Large intestine (tissue), 3 donors: ENCODE measurements at regions not wholly inside any gene's neighbourhood (a gene's known extent, or its start where the extent isn't known, plus 50 kb on each side); places are given as distances from the start of the nearest gene placed in this dataset.
"Not testable (repeated sequence)": the region's sequence is repeated elsewhere in the genome, so short reads cannot be mapped to it uniquely, and the experiment has no call there.

ENCODE experiments used
- DNase-seq, 2 donors: peaks; one replicate each; pipeline versions ENCODE4 v3.0.0 to v3.0.0-alpha.2; 2013
- H3K27ac ChIP-seq: one replicate; pipeline ENCODE4 v1.5.1; 2013; ENCODE audit warnings: low read length
- H3K27me3 ChIP-seq: 2 replicates; pipeline ENCODE4 v1.6.1; 2013; ENCODE audit warnings: low read length; ENCODE audit not compliant: control insufficient read depth, insufficient read depth
- H3K36me3 ChIP-seq: 2 replicates; pipeline ENCODE4 v1.6.1; 2013; ENCODE audit warnings: low read length; ENCODE audit not compliant: control insufficient read depth, insufficient read depth
- H3K4me1 ChIP-seq: one replicate; pipeline ENCODE4 v1.6.1; 2013; ENCODE audit warnings: low read length; ENCODE audit not compliant: control insufficient read depth, insufficient read depth
- H3K4me3 ChIP-seq: one replicate; pipeline ENCODE4 v1.5.1; 2013; ENCODE audit warnings: low read length
- H3K9me3 ChIP-seq: one replicate; pipeline ENCODE4 v1.6.1; 2013; ENCODE audit warnings: mild to moderate bottlenecking, low read depth, low read length, moderate library complexity; ENCODE audit not compliant: control insufficient read depth
- WGBS: methylation state at CpG from one replicate; pipeline ENCODE4 v1.1.5; 2013; ENCODE audit warnings: low lambda C conversion rate; ENCODE audit not compliant: insufficient coverage; 5-methylcytosine and 5-hydroxymethylcytosine counted together

- WGBS: no CpG with 5 or more reads among the region's 12 CpGs
- H3K4me3 ChIP-seq, H3K36me3 ChIP-seq, H3K4me1 ChIP-seq, DNase-seq, H3K27me3 ChIP-seq, H3K27ac ChIP-seq: not testable (repeated sequence)
- H3K9me3 ChIP-seq: peaks cover 18% of the 10 kb centered on the region
These were observed 185.5 kb upstream of the GOLGA6L22 start for GRCh38 chr15:22273185-22273584.

GRCh38 chr15:22274376-22274775 is 184.3 kb upstream of the GOLGA6L22 start:
- WGBS: 40% methylated on average over 1 of the region's 2 CpGs
- H3K36me3 ChIP-seq, DNase-seq, H3K27ac ChIP-seq, H3K27me3 ChIP-seq, H3K4me3 ChIP-seq, H3K4me1 ChIP-seq: not testable (repeated sequence)
- peaks cover 17% of the 10 kb centered on the region for H3K9me3 ChIP-seq

GRCh38 chr15:22280770-22281169 is 177.9 kb upstream of the GOLGA6L22 start:
- H3K4me3 ChIP-seq, H3K36me3 ChIP-seq, DNase-seq, H3K4me1 ChIP-seq, H3K9me3 ChIP-seq, H3K27me3 ChIP-seq, H3K27ac ChIP-seq: not testable (repeated sequence)
- no CpG with 5 or more reads among the region's 4 CpGs for WGBS

GRCh38 chr15:22282794-22283533 is 175.7 kb upstream of the GOLGA6L22 start:
- not testable (repeated sequence) for H3K27me3 ChIP-seq, H3K4me3 ChIP-seq, H3K9me3 ChIP-seq, H3K27ac ChIP-seq, H3K4me1 ChIP-seq, H3K36me3 ChIP-seq, DNase-seq
- 57% methylated on average over 1 of the region's 13 CpGs for WGBS

GRCh38 chr15:22284795-22285420 is 173.8 kb upstream of the GOLGA6L22 start:
- not testable (repeated sequence) for H3K4me1 ChIP-seq, DNase-seq
- WGBS: no CpG with 5 or more reads among the region's 3 CpGs

GRCh38 chr15:22291054-22291453 is 167.6 kb upstream of the GOLGA6L22 start:
- H3K27ac ChIP-seq, DNase-seq, H3K4me3 ChIP-seq, H3K9me3 ChIP-seq, H3K36me3 ChIP-seq, H3K4me1 ChIP-seq, H3K27me3 ChIP-seq: not testable (repeated sequence)
- 67% methylated on average over 3 of the region's 4 CpGs for WGBS

More at GRCh38 chr15:22284795-22285420, 173.8 kb upstream of the GOLGA6L22 start:
- H3K9me3 ChIP-seq, H3K4me3 ChIP-seq, H3K27me3 ChIP-seq, H3K27ac ChIP-seq, H3K36me3 ChIP-seq: not testable (repeated sequence)

GRCh38 chr15:22303112-22303511 is 155.6 kb upstream of the GOLGA6L22 start:
- not testable (repeated sequence) for H3K4me1 ChIP-seq, H3K9me3 ChIP-seq, H3K4me3 ChIP-seq, DNase-seq, H3K36me3 ChIP-seq, H3K27me3 ChIP-seq, H3K27ac ChIP-seq
- WGBS: no CpG with 5 or more reads among the region's 1 CpG
